Suprapubic skin (tissue), 4 donors: ENCODE measurements at regions not wholly inside any gene's neighbourhood (a gene's known extent, or its start where the extent isn't known, plus 50 kb on each side); places are given as distances from the start of the nearest gene placed in this dataset.

Source experiments
- EP300 ChIP-seq: sonication (generic); formaldehyde crosslinking; IDR thresholded peaks from one replicate; pipeline ENCODE4 v1.6.1; 2017; ENCODE audit warnings: antibody characterized with exemption
- POLR2A ChIP-seq, 2 donors: fragments of 450-650 bp; IDR thresholded peaks; one replicate each; pipeline ENCODE4 v1.6.1; 2017; ENCODE audit warnings: antibody characterized with exemption in 2 of 2, mild to moderate bottlenecking in 2 of 2, moderate library complexity in 2 of 2
- POLR2AphosphoS5 ChIP-seq, 3 donors: sonication (generic); formaldehyde crosslinking; IDR thresholded peaks; one replicate each; pipeline ENCODE4 v1.6.1; 2017; ENCODE audit warnings: antibody characterized with exemption in 3 of 3
- TF ChIP-seq, protein P1 (sequence below), 2 donors: fragments of 200-600 bp in 1 of 2; fragments of 450-650 bp in 1 of 2; sonication (generic) in 1 of 2; IDR thresholded peaks; one replicate each; pipeline ENCODE4 v1.5.1; 2016 to 2019; ENCODE audit warnings: antibody characterized with exemption in 2 of 2, mild to moderate bottlenecking in 1 of 2, moderate library complexity in 1 of 2

DNA sequence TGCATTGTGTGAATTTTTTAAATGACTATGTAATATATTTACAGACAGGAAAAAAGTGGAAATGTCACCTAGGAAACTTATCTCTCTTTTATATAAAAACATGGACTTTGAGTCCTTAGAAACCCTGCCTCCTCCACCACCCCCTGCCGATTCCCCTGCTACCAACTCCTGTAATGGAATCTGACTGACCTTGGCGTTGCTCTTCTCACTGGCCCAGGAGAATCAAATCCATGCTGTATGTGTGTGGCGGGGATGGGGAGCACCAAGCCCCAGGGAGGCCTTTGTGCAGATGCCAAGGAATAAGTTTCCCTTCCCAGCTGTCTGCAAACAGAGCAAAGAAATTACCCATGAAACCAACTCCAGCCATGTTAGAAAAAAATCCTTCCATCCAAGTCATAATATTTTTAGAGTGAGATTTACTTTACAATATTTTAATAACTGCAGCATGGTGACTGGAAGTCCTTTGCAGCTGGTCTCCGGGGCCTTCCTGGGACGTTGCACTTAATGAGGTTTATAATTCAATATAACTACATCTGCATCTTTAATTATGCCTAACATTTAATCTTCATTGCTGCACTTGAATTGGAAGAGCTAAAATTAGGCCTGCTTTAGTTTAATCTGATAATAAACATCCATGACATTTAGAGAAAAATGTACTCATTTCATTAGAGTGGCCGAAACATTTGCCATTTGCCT lies 111.4 kb upstream of the CACUL1 start:
- TF ChIP-seq, protein P1, sequence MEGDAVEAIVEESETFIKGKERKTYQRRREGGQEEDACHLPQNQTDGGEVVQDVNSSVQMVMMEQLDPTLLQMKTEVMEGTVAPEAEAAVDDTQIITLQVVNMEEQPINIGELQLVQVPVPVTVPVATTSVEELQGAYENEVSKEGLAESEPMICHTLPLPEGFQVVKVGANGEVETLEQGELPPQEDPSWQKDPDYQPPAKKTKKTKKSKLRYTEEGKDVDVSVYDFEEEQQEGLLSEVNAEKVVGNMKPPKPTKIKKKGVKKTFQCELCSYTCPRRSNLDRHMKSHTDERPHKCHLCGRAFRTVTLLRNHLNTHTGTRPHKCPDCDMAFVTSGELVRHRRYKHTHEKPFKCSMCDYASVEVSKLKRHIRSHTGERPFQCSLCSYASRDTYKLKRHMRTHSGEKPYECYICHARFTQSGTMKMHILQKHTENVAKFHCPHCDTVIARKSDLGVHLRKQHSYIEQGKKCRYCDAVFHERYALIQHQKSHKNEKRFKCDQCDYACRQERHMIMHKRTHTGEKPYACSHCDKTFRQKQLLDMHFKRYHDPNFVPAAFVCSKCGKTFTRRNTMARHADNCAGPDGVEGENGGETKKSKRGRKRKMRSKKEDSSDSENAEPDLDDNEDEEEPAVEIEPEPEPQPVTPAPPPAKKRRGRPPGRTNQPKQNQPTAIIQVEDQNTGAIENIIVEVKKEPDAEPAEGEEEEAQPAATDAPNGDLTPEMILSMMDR (IDR thresholded peaks at IDR 0.05), result no peak
- TF ChIP-seq POLR2A (IDR thresholded peaks at IDR 0.05), result no peak
- TF ChIP-seq POLR2AphosphoS5 (IDR thresholded peaks at IDR 0.05), result no peak
- TF ChIP-seq EP300, result no peak
